ENCODE measurements at regions not wholly inside any gene's neighbourhood (a gene's known extent, or its start where the extent isn't known, plus 50 kb on each side); places are given as distances from the start of the nearest gene placed in this dataset.

- TF ChIP-seq, protein P1, sequence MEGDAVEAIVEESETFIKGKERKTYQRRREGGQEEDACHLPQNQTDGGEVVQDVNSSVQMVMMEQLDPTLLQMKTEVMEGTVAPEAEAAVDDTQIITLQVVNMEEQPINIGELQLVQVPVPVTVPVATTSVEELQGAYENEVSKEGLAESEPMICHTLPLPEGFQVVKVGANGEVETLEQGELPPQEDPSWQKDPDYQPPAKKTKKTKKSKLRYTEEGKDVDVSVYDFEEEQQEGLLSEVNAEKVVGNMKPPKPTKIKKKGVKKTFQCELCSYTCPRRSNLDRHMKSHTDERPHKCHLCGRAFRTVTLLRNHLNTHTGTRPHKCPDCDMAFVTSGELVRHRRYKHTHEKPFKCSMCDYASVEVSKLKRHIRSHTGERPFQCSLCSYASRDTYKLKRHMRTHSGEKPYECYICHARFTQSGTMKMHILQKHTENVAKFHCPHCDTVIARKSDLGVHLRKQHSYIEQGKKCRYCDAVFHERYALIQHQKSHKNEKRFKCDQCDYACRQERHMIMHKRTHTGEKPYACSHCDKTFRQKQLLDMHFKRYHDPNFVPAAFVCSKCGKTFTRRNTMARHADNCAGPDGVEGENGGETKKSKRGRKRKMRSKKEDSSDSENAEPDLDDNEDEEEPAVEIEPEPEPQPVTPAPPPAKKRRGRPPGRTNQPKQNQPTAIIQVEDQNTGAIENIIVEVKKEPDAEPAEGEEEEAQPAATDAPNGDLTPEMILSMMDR (IDR thresholded peaks at IDR 0.05), result no peak
- no peak for TF ChIP-seq POLR2AphosphoS5 (IDR thresholded peaks at IDR 0.05)
- no peak for TF ChIP-seq POLR2A (IDR thresholded peaks at IDR 0.05)
- TF ChIP-seq EP300 (IDR thresholded peaks at IDR 0.05), result no peak
These were observed 56.7 kb upstream of the USP1 start for GRCh38 chr1:62380181-62380580.
